HEK293T (cell line): ENCODE measurements at regions not wholly inside any gene's neighbourhood (a gene's known extent, or its start where the extent isn't known, plus 50 kb on each side); places are given as distances from the start of the nearest gene placed in this dataset.

Experiments used
- CTCF ChIA-PET: fragments of 350-600 bp; formaldehyde crosslinking; extraction: SDS; loops from one replicate; lab custom pipeline; 2021; ENCODE audit warnings: antibody characterized with exemption, inconsistent platforms; lab: Yijun Ruan, JAX
- POLR2A ChIA-PET: fragments of 350-600 bp; formaldehyde crosslinking; extraction: SDS; loops from one replicate; lab custom pipeline; 2020; ENCODE audit warnings: antibody characterized with exemption, inconsistent platforms; lab: Yijun Ruan, JAX
- DNase-seq: peaks from one replicate; pipeline ENCODE4 v3.0.0; 2012; ENCODE audit warnings: mixed read lengths; ENCODE audit errors: extremely low spot score
- ARNT ChIP-seq: fragments of 450-650 bp; IDR thresholded peaks from 2 replicates; pipeline ENCODE4 v1.6.1; 2017; ENCODE audit warnings: mild to moderate bottlenecking
- BHLHE40 ChIP-seq: fragments of 450-650 bp; IDR thresholded peaks from 2 replicates; pipeline ENCODE4 v1.6.1; 2016; ENCODE audit warnings: mild to moderate bottlenecking, moderate library complexity, borderline replicate concordance
- CTBP1 ChIP-seq: fragments of 450-650 bp; IDR thresholded peaks from 2 replicates; pipeline ENCODE4 v1.6.1; 2016; ENCODE audit warnings: borderline replicate concordance
- ELF4 ChIP-seq: fragments of 450-650 bp; IDR thresholded peaks from 2 replicates; pipeline ENCODE4 v1.6.1; 2017; ENCODE audit warnings: antibody characterized with exemption
- FOXA1 ChIP-seq: fragments of 450-650 bp; IDR thresholded peaks from 2 replicates; pipeline ENCODE4 v1.6.1; 2016; ENCODE audit warnings: mild to moderate bottlenecking
- FOXK2 ChIP-seq: fragments of 450-650 bp; IDR thresholded peaks from 2 replicates; pipeline ENCODE4 v1.6.1; 2016; ENCODE audit warnings: mild to moderate bottlenecking
- FOXM1 ChIP-seq: fragments of 450-650 bp; IDR thresholded peaks from 2 replicates; pipeline ENCODE4 v1.6.1; 2017; ENCODE audit warnings: mild to moderate bottlenecking, borderline replicate concordance
- HDGF ChIP-seq: fragments of 450-650 bp; IDR thresholded peaks from 2 replicates; pipeline ENCODE4 v1.6.1; 2017; ENCODE audit warnings: antibody characterized with exemption, borderline replicate concordance
- L3MBTL2 ChIP-seq: fragments of 450-650 bp; conservative IDR thresholded peaks from 2 replicates; pipeline ENCODE4 v1.6.1; 2016; ENCODE audit warnings: mild to moderate bottlenecking
- LEF1 ChIP-seq: fragments of 450-650 bp; IDR thresholded peaks from 2 replicates; pipeline ENCODE4 v1.6.1; 2017; ENCODE audit warnings: mild to moderate bottlenecking, borderline replicate concordance
- NFRKB ChIP-seq: fragments of 450-650 bp; IDR thresholded peaks from 2 replicates; pipeline ENCODE4 v1.6.1; 2016; ENCODE audit warnings: mild to moderate bottlenecking, moderate library complexity
- SP1 ChIP-seq: fragments of 450-650 bp; IDR thresholded peaks from 2 replicates; pipeline ENCODE4 v1.6.1; 2017
- SUZ12 ChIP-seq: fragments of 450-650 bp; IDR thresholded peaks from 2 replicates; pipeline ENCODE4 v1.6.1; 2016; ENCODE audit warnings: mild to moderate bottlenecking
- TARDBP ChIP-seq: fragments of 450-650 bp; IDR thresholded peaks from 2 replicates; pipeline ENCODE4 v1.6.1; 2016
- ZNF384 ChIP-seq: fragments of 450-650 bp; IDR thresholded peaks from 2 replicates; pipeline ENCODE4 v1.6.1; 2016
- TF ChIP-seq, protein P1 (sequence below): fragments of 450-650 bp; IDR thresholded peaks from 2 replicates; pipeline ENCODE4 v1.6.1; 2016

DNA sequence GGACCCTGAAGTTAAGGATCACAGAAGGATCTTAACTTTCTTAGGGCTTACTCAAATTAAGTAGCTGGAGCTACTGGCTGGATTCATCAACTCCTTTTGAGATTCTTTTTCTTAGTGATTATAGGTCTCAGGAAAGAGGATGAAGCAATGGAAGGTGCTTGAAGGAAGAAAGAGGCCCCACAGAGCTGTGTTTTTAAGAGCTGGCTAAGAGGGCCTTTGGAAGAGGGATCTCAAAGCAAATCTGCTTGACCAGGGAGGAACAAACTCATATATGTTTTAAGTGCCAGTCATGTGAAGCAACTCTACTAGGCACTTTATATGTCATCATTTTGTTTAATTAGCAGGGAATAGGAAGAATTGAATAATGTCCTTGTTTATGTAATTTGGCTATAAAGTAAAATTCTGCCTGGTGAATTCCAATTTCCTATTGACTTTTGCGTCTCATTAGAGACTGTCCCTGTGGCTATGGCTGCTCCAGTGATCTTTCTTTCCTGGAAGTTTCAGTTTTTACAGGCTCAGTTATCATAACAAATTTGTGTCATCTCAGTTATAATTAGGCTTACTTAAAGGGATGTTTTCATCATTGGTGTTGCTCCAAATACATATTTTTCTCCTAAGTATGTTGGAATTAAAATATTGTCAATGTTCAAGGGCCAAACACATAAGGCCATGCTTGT, 222.8 kb upstream of the CITED2 start:
- no peak for DNase-seq
- ChIA-PET POLR2A (interaction anchor here (1.3 kb wide), 1 partner anchor 9 kb away, joined by 3 read pairs; no protein-coding TSS in a partner anchor), CTCF (no interaction called here)
- no peak for TF ChIP-seq FOXA1
- TF ChIP-seq HDGF = no peak
- TF ChIP-seq, protein P1, sequence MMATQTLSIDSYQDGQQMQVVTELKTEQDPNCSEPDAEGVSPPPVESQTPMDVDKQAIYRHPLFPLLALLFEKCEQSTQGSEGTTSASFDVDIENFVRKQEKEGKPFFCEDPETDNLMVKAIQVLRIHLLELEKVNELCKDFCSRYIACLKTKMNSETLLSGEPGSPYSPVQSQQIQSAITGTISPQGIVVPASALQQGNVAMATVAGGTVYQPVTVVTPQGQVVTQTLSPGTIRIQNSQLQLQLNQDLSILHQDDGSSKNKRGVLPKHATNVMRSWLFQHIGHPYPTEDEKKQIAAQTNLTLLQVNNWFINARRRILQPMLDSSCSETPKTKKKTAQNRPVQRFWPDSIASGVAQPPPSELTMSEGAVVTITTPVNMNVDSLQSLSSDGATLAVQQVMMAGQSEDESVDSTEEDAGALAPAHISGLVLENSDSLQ = no peak
- no peak for TF ChIP-seq TARDBP
- TF ChIP-seq ZNF384 = no peak
- TF ChIP-seq FOXM1 = no peak
- no peak for TF ChIP-seq ELF4
- TF ChIP-seq NFRKB = no peak
- TF ChIP-seq SUZ12 = no peak
- TF ChIP-seq L3MBTL2 = no peak
- no peak for TF ChIP-seq FOXK2
- TF ChIP-seq CTBP1 = no peak
- TF ChIP-seq ARNT = no peak
- no peak for TF ChIP-seq BHLHE40
- no peak for TF ChIP-seq SP1
- no peak for TF ChIP-seq LEF1

DNA sequence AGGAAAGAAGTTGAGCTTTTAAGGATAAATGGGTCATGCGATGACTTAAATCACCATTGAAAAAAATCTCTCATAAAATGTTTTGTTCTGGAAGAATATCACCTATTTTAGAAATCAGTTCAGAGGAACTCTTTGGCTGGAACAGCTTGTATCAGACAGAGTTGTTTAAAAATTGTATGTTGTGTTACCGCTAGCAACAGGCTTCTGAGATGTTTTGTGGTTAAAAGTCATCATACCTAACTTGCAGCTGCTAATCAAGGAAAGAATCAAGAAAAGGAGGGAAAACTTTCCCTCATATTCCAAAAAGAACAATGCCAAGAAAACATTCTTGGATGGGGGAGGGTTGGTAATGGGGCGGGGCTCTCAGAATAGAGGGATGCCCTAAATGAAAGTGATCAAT, 220.7 kb upstream of the CITED2 start:
- CTCF ChIA-PET = no interaction called here
- TF ChIP-seq SUZ12 = no peak
- no peak for TF ChIP-seq SP1
- TF ChIP-seq, protein P1 = no peak
- no peak for TF ChIP-seq FOXA1
- TF ChIP-seq HDGF = no peak
- no peak for TF ChIP-seq FOXK2
- no peak for TF ChIP-seq L3MBTL2
- no peak for TF ChIP-seq BHLHE40
- no peak for TF ChIP-seq FOXM1
- TF ChIP-seq ZNF384 = no peak
- TF ChIP-seq NFRKB = no peak
- no peak for TF ChIP-seq ARNT
- no peak for TF ChIP-seq LEF1
- POLR2A ChIA-PET = interaction anchor here (1.1 to 2.0 kb wide), 2 partner anchors 9 to 221 kb away, joined by 3 to 12 read pairs; partner anchors contain the start of gene CITED2
- DNase-seq = no peak

DNA sequence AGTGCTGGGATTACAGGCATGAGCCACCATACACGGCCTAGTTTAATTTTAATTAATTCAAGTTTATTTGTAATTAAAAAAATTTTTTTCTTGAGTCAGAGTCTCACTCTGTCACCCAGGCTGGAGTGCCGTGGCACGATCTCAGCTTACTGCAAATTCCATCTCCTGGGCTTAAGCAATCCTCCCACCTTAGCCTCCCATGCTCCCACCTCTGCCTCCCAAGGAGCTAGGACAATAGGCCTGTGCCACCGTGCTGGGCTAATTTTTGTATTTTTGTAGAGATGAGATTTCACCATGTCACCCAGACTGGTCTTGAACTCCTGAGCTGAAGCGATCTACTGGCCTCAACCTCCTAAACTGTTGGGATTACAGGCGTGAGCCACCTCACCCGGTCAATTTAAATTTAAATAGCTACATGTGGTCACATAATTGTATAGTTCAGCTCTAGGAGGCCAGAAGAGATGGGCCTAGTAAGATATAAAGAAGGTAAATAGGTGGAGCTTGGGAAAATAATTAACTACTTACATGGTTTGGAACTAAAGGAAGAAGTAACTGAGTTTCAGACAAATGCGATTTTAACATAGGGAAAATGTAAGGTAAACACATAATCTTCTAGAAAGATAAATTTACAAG, 220.0 kb upstream of the CITED2 start:
- no peak for DNase-seq
- POLR2A ChIA-PET = interaction anchor here (1.1 to 2.0 kb wide), 2 partner anchors 9 to 221 kb away, joined by 3 to 12 read pairs; partner anchors contain the start of gene CITED2
- CTCF ChIA-PET = no interaction called here
- TF ChIP-seq TARDBP (no peak), CTBP1 (no peak), FOXA1 (no peak), FOXK2 (no peak), ZNF384 (no peak), ELF4 (no peak), NFRKB (no peak), LEF1 (no peak), L3MBTL2 (no peak), HDGF (no peak)

DNA sequence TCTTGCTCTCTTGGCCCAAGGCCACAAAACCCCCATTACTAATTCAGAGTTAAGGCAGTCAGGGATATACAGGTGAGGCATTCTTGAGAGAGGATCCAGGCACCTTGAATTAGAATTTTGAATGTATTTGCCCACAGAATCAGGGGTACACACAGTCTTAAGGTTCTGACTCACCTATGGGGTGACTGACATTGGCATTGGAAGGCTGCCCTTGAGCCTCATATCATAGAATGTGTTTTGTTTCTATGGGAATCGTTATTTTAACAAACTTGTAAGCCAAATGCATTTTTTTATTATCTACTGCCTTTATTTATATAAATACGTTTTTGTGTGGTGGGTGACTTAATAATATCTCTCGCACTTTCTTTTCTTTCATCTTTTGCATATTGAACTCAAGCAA, 218.6 kb upstream of the CITED2 start:
- TF ChIP-seq ZNF384 (no peak), FOXM1 (no peak), ELF4 (no peak), FOXK2 (no peak), BHLHE40 (no peak), CTBP1 (no peak), NFRKB (no peak), L3MBTL2 (no peak), HDGF (no peak), ARNT (no peak), SP1 (no peak), LEF1 (no peak), SUZ12 (no peak), TARDBP (no peak), FOXA1 (no peak)
- TF ChIP-seq, protein P1 = no peak
- no peak for DNase-seq
- ChIA-PET POLR2A (no interaction called here), CTCF (no interaction called here)

DNA sequence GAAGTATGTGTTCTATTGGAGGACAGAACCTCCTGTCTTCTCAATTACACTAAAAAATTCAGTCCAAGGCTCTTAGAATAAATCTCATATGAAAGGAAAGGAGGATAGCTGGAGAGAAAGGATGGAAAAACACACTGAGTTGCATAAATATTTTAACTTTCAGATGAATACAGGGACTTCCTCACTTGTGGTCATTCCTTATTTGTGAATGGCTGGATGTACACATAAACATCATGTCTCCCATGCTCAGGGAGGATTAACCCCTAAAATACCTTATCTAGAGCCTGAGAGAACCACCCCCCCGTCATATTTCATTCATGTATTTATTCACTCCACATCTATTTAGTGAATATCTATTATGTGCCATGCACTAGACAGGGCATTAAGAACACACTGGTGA, 217.6 kb upstream of the CITED2 start:
- CTCF ChIA-PET = no interaction called here
- DNase-seq = no peak
- POLR2A ChIA-PET = interaction anchor here (3.9 kb wide), 1 partner anchor 217 kb away, joined by 20 read pairs; the partner anchor contains the start of gene CITED2
- TF ChIP-seq TARDBP (no peak), FOXM1 (no peak)
